Stimulated activated CD4-positive, alpha-beta T cell treated with anti-CD3 and anti-CD28 coated beads, Interleukin-1b, Interleukin-23, amount 100 ng/mL, for 4 hours (primary cell): ENCODE measurements at regions not wholly inside any gene's neighbourhood (a gene's known extent, or its start where the extent isn't known, plus 50 kb on each side); places are given as distances from the start of the nearest gene placed in this dataset.

ENCODE experiments used
- DNase-seq, 2 donors: peaks; one replicate each; pipeline ENCODE4 v3.0.0-alpha.2; 2020; ENCODE audit warnings: low read depth in 2 of 2

GRCh38 chr6:170114956-170115855, 175.7 kb downstream of the DLL1 start:
- no peak for DNase-seq

DNA sequence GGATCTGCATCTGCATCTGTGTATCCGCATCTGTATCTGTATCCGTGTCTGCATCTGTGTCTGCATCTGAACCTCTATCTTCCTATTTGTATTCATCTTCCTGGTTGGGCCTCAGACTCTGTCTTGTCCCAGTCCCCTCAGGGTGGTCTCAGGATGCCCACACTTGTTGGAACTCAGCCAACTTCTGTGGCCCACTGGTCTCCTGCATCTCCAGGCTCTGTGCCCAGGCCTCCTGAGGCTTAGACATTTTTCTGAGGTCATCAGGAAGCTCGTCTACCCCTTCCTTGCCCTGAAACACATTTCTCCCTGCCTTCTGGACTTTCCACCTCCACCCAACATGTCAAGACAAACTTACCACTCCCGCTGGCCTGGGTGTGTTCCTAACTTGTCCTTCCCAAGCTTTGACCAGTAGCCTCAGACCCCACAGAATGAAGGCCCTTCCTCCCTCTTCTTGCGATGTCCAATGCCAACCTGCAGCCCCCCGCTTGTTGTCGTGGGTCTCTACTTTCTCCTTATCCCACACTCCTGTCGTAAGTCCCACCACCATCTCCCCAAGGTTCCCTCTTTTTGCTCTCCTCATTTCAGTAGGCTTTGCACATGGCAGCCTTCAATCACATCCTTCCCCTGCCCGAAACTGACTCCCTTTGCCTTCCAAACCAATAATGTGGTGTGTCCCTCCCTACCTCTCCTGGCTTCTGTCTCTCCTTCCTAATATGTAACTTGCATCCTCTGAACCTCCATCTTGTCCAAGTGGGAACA, 176.5 kb downstream of the DLL1 start:
- no peak for DNase-seq

- DNase-seq: no peak
Observed at GRCh38 chr6:170113141-170113540, 177.7 kb downstream of the DLL1 start.

- no peak for DNase-seq
Observed at GRCh38 chr6:170112583-170112860, 178.4 kb downstream of the DLL1 start.

DNA sequence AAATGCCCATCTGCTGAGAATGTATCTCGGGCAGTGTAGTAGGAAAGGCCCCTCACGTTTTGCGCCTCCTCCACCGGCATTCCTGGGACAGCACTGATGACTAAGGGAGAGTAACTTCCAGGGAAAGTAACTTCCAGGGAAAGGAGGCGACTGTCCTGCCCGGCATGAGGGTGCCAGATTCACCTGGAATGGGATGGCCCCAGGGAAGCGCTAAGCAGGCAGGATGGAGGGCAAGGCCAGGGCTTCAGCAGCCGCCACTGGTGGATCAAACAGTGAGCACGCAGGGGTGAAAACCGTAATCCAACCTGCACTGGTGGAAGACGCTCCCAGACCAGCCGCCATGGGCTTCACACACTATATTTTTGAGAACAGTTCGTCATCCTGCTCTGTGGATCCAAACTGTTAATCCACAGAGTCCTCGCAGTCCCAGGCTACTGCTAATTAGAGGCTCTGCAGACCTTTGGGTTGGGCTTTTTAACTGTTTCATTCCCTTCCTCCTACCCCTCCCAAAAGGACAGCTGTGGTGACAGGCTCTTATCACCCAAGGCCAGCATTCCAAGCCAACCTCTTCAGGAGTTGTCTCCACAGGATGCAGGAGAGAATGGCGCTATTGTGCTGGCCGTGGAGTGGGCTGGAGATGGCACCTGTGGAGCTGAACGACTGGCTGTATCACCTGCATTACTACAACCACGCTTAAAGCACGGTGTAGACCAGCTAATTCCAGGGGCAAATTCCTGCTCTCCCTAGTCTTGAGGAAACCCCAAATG, 178.9 kb downstream of the DLL1 start:
- DNase-seq: no peak

GRCh38 chr6:170111141-170111664, 179.7 kb downstream of the DLL1 start:
- DNase-seq: no peak

- DNase-seq: no peak
Observed at GRCh38 chr6:170110201-170111140, 180.4 kb downstream of the DLL1 start.

GRCh38 chr6:170108890-170109587, 181.8 kb downstream of the DLL1 start:
- no peak for DNase-seq

- DNase-seq: no peak
Observed at GRCh38 chr6:170108456-170108855, 182.4 kb downstream of the DLL1 start.

DNA sequence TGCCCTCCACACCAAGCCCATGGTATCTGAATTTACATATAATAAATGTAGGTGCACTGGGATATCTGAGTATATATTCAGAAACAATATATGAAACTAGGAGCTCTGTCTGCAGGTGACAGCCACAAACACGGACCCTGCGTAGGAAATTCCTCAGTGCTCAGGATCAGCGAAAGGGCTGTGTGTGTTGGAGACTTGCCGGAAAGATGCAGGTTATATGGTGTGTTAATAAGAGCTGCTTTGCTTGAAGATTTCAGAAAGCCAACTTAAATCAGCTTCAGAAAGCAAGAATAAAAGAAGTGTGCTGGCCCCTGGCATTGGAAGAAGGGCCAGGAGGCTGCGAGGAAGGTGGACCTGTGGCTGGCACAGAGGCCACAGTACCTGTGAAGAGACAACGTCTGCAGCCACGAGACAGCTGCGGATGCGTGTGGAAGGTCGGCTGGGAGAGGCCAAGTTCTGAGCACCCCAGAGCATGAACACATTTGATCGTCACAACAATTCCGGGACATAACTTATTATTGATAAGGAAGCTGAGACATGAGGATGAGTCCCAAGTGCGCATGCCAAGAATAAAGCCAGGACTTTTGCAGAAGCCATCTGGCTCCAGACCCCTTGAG, 183.2 kb downstream of the DLL1 start:
- no peak for DNase-seq

GRCh38 chr6:170106906-170107525, 183.9 kb downstream of the DLL1 start:
- no peak for DNase-seq

GRCh38 chr6:170102582-170103481, 188.0 kb downstream of the DLL1 start:
- no peak for DNase-seq

- no peak for DNase-seq
Observed at GRCh38 chr6:170102038-170102437, 188.8 kb downstream of the DLL1 start.

DNA sequence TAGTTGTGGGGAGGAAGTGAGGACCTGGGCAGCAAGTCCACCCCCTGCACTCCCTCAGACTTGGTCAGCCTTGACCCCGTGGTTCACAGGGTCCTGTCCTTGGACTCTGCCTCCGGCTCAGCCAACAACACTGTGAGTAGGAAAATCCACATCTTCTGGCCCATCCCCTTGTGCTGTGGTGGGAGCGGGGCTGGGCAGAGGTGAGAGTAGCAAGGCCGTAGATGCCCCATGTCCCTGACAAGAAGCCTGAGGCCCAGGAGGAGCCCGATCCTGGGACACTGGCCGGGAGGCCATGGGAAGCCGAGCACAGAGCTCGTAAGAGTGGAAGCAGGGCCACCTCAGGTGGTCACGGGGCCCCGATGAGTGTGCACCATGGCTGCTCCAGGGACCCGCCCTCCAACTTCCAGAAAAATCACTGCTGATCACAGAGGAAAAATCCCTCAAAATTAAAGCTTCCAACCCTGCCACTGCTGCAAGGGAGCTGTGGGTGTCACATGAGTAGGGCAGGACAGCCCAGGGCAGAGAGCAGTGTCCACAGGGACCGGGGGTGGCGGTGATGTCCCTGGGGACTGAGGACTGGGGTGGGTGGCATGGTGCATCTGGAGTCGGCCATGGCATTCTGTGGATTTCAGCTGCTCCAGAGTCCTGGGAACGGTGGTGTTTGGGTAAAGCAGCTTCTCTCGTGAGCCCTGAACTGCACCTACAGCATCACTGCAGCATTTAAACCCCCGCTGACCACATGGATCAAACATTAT, 189.4 kb downstream of the DLL1 start:
- no peak for DNase-seq

DNA sequence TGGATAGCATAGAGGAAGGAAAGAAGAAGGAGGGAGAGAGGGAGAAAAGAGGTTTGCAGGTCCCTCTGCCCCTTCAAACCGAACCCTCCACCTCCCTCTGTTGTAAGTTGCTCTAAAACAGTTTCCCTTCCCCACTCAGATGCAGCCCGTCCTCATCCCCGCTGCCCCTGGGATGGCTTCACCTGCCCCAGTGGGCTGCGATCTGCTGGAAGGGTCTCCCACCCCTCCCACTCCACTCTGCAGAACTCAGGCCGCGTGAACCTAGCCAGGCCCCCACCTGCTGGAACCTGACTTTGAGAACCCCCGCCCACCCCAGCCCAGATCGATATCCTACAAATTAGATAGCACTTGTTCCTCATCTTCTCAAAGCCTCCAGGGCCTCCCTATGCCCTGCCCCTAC, 190.8 kb downstream of the DLL1 start:
- DNase-seq: no peak

- DNase-seq: no peak
Observed at GRCh38 chr6:170099387-170099786, 191.5 kb downstream of the DLL1 start.

GRCh38 chr6:170098428-170099170, 192.3 kb downstream of the DLL1 start:
- DNase-seq: no peak
